ENCODE measurements at regions not wholly inside any gene's neighbourhood (a gene's known extent, or its start where the extent isn't known, plus 50 kb on each side); places are given as distances from the start of the nearest gene placed in this dataset.

DNA sequence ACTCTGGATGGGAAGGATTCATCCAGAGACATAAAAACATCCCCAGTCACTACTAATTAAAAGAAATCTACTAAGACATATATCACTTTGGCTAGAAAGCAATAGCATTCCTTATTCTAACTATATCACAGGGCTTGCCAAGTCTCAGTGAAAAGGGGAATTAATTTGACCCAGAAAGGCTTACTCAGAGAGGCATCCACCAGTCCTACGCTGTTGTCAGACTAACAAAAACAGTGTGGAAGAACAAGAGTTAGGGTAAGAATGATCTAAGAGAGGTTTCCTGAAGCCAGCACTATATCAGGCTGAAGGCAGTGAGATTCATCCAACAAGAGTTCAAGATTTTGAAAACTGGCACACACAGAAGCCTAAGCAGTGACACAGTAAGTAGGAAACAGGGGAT, 126.1 kb downstream of the GDAP2 start:
- DNase-seq (ENCODE audit: low read depth): no peak

DNA sequence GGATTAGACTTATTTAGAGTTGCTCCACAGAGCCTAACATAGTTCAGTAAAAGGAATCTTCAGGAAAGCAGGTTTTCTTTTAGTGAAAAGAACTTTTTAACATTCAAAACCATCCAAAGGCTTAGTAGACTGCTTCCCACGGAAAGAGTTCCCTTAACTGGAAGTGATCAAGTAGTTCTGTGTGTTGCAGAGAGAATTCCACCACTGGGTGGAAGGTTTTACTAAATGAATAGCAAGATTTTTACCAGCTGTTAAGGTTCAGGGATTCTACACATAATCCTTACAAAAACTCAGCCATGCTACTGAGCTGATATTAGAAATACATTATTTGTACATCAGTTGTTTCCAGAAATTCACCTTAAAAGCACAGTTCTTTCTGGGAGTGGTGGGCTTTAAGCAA, 119.7 kb downstream of the GDAP2 start:
- no peak for DNase-seq (ENCODE audit: low read depth)

DNA sequence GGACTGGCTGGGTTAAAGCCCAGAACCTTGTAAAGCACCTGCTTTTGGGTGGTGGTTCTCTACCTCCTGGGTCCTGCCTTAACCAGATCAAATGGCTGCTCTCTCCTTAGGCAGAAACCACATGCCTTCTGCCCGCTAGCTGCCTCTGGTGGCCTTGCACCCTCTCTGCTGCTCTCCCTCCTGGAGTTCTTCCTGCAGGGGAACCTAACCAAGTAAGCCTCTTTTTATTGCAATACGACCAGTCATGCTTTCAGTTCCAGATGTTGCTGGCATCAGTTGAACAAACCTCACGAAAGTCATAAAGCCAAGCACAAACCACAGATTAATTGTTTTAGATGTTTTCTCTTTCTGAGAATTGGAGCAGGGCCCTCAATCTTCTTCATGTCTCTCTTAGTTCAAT, 118.9 kb downstream of the GDAP2 start:
- DNase-seq (ENCODE audit: low read depth): no peak

DNA sequence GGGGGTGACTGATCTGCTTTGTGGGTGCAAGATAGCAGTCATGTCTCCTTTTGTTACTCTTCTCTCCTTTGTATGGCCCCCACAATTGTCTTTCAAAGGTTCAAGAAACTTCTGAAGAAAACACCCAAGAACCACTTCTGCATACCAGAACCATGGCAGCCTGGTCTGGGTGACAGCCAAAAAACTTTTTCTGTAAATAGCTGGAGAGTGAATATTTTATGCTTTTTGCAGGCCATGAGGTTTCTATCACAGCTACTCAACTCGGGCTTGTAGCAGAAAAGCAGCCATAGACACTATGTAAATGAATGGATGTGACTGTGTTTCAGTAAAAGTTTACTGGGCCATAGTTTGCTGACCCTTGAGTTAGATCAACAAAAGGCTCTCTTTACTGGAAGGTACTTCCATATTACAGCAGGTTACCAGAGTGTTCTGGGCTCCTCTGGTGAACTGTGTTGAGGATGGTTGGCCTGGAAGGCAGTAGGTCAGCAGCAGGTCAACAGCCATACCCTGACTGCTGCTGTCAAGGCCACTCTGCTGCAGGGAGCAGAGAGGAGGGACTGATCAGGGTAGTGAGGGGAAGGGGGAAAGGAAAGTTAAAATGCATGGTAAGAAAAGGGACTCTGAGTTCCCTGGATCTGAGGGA, 116.4 kb downstream of the GDAP2 start:
- DNase-seq (ENCODE audit: low read depth): no peak
